HepG2 (cell line): ENCODE measurements at regions not wholly inside any gene's neighbourhood (a gene's known extent, or its start where the extent isn't known, plus 50 kb on each side); places are given as distances from the start of the nearest gene placed in this dataset.

Source experiments
- EZH2 ChIP-seq: conservative IDR thresholded peaks from 2 replicates; pipeline ENCODE4 v1.6.1; 2012; ENCODE audit warnings: mild to moderate bottlenecking, low read depth, low read length, moderate library complexity
- FOXM1 ChIP-seq: sonication (generic); formaldehyde crosslinking; IDR thresholded peaks from 2 replicates; pipeline ENCODE4 v1.5.0; 2020; ENCODE audit warnings: missing genetic modification reagents
- HMG20A ChIP-seq: IDR thresholded peaks from 2 replicates; pipeline ENCODE4 v1.6.1; 2016; ENCODE audit warnings: borderline replicate concordance
- MAF1 ChIP-seq: sonication (generic); formaldehyde crosslinking; IDR thresholded peaks from 2 replicates; pipeline ENCODE4 v1.5.0; 2020; ENCODE audit warnings: missing genetic modification reagents, borderline replicate concordance
- POLR2AphosphoS2 ChIP-seq: IDR thresholded peaks from 2 replicates; pipeline ENCODE4 v1.6.1; 2011; ENCODE audit warnings: low read depth, low read length, improper control_type of control experiment
- TF ChIP-seq, protein P1 (sequence below): sonication (generic); formaldehyde crosslinking; IDR thresholded peaks from 2 replicates; pipeline ENCODE4 v1.5.0; 2020; ENCODE audit warnings: mild to moderate bottlenecking, missing genetic modification reagents, moderate library complexity

DNA sequence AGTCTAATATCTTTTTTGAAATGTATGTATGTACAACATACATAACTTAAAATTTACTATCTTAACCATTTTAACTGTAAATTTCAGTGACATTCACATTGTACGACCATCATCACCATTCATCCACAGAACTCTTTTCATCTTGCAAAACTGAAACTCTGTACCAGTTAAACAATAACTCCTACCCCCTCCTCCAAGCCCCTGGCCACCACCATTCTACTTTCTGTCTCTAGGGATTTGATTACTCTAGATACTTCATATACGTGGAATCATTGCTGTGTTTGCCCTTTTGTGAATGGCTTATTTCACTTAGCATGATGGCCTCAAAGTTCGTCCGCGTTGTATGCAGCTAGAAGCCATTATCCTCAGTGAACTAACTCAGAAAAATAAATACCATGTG, 217.0 kb downstream of the METTL4 start:
- no peak for TF ChIP-seq MAF1
- no peak for TF ChIP-seq HMG20A (CRISPR knock-in tag)
- TF ChIP-seq POLR2AphosphoS2: no peak
- TF ChIP-seq, protein P1, sequence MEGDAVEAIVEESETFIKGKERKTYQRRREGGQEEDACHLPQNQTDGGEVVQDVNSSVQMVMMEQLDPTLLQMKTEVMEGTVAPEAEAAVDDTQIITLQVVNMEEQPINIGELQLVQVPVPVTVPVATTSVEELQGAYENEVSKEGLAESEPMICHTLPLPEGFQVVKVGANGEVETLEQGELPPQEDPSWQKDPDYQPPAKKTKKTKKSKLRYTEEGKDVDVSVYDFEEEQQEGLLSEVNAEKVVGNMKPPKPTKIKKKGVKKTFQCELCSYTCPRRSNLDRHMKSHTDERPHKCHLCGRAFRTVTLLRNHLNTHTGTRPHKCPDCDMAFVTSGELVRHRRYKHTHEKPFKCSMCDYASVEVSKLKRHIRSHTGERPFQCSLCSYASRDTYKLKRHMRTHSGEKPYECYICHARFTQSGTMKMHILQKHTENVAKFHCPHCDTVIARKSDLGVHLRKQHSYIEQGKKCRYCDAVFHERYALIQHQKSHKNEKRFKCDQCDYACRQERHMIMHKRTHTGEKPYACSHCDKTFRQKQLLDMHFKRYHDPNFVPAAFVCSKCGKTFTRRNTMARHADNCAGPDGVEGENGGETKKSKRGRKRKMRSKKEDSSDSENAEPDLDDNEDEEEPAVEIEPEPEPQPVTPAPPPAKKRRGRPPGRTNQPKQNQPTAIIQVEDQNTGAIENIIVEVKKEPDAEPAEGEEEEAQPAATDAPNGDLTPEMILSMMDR (CRISPR knock-in tag): no peak
- no peak for TF ChIP-seq EZH2
- TF ChIP-seq FOXM1 (CRISPR knock-in tag): no peak
